HG02852 (cell line): ENCODE measurements at regions not wholly inside any gene's neighbourhood (a gene's known extent, or its start where the extent isn't known, plus 50 kb on each side); places are given as distances from the start of the nearest gene placed in this dataset.

Experiments used
- ATAC-seq: cut with Tn5 transposase; IDR thresholded peaks from one replicate; pipeline ENCODE4 v1.9.1; 2021; ENCODE audit warnings: mild to moderate bottlenecking, moderate library complexity; ENCODE audit not compliant: unreplicated experiment

DNA sequence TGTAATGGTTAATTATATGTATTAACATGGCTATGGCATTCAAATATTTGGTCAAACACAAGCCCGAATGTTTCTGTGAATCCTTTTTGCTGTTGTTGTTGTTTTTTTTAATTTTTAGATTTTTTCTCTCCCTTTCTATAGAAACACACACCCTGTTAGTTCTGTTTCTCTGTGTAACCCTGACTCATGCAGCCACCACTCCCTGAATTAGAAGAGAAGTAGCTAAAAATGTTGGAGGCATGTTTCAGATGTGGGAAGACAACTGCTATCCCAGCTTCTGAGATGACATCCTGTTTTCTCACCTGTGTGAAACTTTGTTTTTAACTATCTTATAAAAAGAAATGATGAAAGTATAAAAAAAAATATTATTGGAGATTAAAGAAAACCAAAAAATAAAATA lies 219.6 kb upstream of the RGPD4 start:
- ATAC-seq: no peak

DNA sequence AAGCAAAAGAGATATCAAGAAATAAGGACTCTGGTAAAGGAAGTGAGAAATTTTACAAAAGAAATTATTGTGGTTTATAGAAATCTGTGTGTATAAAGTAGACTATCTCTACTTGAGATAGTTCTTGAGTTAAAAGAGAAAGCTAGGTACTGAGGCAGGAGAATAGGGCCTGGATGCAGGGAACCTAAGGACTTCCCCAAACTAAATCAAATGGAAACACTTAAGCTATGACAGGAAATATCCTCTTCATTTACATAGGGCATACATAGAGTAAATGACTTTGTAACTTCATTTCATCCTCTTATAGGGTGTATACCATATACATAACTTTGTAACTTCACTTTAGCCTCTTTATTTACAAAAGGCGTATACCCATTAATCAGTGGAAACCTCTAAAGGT lies 219.2 kb upstream of the RGPD4 start:
- ATAC-seq: no peak

DNA sequence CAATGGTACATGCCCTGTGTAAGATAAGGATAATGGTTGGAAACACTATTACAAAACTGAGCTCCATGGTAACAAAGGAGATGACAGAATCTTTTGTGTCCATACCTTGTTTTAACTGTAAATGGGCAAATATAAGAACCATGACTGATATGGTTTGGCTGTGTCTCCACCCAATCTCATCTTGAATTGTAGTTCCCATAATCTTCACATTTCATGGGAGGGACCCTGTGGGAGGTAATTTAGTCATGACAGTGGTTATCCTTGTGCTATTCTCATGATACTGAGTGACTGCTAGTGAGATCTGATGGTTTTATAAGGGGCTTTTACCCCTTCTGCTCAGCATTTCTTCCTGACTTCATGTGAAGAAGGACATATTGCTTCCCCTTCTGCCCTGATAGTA lies 211.7 kb upstream of the RGPD4 start:
- ATAC-seq: no peak

DNA sequence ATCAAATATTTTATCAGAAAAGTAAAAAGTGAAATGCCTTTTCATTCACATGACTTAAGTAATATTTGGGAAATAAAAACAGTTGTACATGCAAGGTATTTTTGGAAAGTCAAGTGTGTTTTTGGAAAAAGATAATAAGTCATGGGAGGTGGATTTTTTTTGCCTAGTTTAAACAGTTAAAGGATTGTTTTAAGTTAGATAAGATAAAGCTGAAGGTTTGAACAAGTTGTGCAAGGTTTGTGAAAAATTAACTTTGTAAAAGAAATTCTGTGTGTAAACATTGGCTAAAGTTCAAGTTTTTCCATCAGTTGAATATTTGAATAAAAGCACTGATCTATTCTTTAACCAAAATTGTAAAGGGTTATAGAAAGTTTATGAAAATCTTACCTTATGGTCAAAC lies 207.9 kb upstream of the RGPD4 start:
- ATAC-seq: no peak

DNA sequence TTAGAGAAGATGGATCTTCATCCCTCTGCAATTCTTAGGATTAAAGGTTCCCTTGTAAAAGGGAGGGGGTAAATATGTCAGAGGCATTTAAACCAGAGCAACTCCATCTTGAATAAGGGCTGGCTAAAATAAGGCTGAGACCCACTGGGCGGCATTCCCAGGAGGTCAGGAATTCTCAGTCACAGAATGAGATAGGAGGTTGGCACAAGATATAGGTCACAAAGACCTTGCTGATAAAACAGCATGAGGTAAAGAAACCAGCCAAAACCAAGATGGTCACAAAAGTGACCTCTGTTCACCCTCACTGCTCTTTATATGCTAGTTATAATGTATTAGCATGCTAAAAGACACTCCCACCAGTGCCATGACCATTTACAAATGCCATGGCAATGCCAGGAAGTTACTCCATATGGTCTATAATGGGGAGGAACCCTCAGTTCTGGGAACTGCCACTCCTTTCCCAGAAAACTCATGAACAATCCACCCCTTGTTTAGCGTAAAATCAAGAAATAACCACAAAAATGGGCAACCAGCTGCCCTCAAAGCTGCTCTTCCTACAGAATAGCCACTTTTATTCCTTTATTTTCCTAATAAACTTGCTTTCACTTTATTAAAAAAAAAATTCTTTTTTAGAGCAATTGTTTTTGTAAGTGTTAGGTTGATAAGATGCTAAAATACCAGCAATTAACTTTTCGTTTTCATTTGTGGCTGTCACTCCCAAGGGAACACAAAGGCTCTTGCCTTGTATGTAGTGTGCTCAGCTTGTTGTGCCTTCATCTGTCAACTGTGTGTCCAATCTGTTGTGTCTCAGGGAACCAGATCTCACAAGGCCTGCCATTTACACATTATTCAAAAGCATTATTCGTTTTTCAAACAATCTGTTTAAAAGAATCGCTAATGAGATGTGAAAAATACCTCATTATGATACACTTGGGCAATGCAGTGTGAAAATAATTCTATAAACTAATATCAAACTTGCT lies 205.2 kb upstream of the RGPD4 start:
- no peak for ATAC-seq

DNA sequence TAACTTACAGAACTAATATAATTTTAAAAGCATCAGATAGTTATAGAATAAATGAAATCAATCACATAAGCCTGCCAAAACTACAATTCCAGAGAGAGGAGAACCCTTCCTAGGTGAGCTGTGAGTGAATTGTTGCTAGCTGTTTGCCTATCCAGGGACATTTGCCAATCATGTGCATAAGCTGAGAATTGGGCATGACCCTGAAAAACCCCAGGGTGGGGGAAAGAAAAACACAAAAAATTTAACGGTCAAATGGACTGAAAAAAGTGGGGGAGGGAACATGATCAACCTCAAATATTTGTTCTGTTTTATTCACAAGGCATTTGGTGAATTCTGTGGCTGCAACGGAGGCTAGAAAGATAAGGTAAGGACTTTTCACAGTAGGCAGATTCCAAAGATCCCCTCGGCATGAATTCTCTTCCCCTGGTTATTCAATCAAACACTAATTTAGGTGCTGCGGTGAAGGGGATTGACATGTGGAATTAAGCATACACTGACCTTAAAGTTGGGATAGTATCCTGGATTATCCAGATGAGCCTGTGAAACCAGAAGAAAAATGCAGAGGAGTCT lies 203.9 kb upstream of the RGPD4 start:
- no peak for ATAC-seq

DNA sequence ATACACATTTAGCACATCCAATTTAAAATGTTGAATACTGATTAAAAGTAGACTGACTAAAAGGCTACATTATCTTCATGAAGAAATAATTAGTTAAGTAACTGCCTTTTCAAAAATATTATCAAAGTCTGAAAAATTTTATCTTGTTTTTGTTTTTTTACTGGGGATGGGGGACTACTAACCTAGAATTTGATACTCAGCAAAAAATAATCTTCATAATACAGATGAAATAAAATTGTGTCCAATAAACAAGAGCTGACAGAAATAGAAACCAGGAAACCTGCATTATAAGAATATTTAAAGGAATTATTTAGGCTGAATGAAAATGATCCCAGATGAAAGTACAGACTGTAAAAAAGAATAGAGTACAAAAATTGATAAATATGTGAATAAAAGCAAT lies 200.7 kb upstream of the RGPD4 start:
- no peak for ATAC-seq

DNA sequence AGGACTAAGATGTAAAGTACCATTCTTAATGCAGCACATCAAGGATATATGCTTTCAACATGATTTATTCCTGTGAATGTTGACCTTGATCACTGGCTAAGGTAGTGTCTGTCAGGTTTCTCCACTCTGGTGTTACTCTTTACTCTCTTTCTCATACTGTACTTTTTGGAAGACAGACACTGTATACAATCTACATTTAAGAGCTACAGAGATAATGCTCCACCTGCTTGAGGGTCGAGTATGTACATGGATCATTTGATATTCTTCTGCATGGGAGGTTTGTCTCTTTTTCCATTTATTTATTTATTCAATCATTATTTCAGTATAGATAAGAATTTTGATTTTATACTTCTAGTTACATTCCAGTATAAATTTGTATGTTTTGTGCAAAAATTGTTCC lies 199.5 kb upstream of the RGPD4 start:
- no peak for ATAC-seq

DNA sequence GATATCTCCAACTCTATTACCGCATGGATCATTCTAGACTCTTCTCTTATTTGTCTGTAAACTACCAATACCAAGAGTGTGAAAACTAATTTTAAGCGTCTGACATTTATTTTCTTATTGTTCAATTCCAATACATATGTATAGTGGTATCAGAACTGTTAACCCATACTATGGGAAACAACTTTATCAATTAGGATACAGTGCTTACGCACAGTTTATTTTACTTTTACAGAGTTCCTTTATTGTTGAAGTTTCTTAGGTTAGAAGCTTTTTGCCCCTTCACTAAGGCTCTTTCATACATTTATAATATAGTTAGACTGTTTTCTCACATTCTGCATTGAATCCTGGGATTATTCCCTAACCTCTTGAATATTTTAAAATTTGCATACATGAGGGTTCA lies 198.8 kb upstream of the RGPD4 start:
- ATAC-seq: no peak

DNA sequence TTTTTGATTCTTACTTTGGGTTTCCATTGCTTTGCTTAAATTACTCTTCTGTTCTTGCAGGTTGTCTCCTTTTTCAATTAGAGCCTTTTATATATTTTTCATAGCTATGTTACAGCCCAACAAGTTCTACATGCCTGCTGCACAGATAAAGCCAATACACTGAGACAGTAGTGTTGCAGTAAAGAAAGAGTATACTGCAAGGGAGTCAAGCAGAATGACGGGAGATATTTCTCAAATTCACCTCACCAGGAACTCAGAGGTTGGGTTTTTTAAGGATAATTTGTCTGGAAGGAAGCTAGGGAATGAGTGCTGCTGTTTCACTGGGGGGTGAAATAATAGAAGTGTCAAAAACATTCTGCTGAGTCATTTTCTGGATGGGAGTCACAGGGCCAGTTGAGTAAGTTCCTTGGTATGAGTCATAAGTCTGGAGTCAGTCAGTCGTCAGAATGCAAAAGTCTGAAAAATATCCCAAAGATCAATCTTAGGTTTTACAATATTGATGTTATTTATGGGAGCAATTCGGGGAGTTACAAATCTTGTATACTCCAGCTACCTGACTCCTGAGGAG lies 193.0 kb upstream of the RGPD4 start:
- ATAC-seq: no peak

DNA sequence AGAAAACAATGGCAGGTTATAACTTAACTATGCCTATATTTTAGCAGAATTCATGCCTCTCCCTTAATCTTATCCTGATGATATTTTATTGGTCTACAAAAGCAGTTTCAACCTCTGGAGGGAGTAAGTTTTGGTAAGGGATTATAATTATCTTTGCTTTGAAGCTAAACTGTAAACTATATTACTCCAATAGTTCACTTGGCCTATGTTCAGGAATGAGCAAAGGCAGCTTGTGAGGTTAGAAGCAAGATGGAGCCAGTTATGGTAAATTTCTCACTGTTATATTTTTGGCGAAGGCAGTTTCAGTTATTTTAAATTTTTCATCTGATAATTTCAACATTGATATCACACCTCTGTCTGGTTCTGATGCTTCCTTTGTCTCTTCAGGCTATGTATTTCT lies 192.5 kb upstream of the RGPD4 start:
- ATAC-seq: no peak

DNA sequence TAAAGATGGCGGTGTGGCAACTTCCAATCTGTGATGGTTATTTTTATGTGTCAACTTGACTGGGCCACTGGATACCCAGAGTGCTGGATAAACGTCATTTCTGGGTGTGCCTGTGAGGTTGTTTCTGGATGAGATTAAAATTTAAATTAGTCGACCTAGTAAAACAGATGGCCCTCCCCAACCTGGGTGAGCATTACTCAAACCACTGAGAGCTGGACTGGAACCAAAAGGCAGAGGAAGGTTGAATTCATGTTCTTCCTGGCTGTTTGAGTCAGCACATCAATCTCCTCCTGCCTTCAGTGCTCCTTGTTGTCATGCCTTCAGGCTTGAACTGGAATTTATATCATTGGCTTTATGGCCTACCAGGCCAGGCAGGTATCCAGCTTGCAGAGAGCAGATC lies 190.8 kb upstream of the RGPD4 start:
- no peak for ATAC-seq

DNA sequence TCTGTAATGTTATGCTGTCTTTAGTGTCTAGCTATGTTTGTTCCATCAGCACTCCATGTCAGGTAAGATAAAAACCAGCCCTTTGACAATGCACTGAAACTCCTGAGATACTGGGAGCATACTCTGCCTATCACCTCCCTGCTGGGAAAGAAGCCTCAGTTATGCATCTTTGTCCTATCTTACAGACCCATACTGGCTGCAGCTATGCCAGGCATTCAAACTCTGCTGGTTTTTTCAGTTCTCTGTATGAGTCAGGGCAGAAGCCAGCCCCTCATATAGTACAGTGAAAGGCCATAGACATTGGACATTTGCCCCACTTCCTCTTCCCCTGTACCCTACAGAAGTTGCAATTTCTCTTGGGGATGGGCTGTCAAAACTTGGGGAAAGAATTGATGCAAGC lies 181.1 kb upstream of the RGPD4 start:
- no peak for ATAC-seq

DNA sequence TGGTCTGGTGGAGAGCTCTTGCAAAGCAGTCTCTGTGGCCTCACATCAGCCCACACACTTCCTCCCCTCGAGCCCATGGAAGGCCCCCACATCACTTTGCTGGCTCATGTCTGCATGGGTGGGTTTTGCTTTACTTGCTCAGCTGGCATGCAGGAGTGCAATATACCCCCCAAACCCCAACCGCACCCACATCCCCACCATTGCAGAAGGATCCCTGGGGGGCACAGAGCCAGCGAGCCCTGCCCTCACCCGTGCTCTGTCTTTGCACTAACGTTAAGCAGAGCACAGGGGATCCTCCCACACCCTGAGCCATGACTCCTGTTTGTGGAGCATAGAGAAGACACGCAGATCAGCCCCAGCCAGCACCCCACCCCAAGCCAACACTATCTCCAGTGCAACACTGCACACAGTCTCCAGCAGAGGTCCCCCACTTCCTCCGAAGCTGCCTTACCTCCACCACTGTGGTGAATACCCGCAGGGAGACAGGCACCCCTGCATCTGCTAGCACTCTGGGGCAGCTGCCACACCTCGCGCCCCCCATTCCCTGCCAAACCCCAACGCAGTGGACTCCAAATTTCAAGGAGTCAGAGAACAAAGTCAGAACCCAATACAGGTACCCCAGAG lies 177.8 kb upstream of the RGPD4 start:
- no peak for ATAC-seq

DNA sequence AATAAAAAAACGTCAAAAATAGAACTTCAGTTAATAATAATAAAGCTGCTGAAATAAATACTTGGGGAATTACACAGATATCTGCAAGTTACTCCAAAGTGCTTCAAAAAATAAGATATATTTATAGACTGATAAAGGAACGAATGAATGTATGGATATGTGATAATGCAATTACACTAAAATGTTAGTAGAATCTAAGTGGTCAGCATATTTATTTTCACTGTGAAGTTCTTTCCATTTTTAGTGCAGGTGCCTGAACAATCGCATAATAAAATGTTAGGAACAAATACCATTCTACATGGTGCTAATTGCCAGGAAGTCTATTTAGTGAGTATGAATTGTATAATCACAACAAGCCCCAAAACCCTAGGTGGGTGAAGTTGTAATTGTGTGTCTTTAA lies 169.6 kb upstream of the RGPD4 start:
- ATAC-seq: no peak

DNA sequence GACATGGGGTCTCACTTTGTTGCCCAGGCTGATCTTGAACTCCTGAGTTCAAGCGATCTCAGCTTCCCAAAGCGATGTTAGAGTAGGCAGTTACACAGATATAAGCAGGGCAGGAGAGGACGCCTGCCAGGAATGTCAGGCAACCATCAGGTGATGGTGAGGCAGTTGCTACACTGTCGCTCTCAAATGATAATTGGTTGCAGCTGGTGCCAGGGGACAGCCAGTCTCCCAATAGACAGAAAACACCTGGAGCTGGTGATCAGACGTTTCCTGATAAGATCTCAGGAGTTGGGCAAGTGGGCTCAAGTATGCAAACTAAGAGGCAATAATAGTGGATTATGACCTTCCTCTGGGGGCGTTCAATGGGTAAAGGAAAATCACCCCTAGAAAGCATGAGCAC lies 163.1 kb upstream of the RGPD4 start:
- ATAC-seq: no peak

DNA sequence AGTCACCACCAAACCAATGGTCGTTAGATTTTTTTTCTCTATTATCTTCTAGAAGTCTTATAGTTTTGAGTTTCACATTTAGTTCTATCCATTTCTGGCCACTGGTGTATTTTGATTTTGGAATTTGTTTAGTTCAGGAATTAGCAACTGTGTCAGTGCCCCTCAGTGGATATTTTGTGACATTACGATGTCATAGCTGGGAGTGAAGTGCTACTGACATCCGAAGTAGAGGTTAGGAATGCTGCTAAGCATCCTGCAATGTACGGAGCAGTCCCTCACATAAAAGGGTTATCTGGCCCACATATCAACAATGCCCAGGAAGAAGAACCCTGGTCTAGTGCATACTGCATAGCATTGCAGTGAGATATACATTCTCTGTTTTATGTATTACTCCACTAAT lies 157.4 kb upstream of the RGPD4 start:
- no peak for ATAC-seq

DNA sequence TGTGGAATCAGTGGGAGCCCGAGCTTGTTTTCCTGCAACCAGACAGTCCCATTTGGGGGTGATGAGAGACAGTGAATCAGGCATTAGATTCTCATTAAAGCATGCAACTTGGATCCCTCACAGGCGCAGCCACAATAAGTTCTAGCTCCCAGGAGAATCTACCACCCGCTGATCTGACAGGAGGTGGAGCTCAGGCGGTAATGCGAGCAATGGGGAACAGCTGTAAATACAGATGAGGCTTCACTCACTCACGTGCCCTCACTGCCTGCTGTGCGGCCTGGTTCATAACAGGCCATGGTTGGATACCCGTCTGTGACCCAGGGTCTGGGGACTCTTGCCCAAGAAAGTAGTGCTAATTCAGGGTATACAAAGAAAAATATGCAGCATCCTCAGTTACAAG lies 144.8 kb upstream of the RGPD4 start:
- ATAC-seq: no peak

DNA sequence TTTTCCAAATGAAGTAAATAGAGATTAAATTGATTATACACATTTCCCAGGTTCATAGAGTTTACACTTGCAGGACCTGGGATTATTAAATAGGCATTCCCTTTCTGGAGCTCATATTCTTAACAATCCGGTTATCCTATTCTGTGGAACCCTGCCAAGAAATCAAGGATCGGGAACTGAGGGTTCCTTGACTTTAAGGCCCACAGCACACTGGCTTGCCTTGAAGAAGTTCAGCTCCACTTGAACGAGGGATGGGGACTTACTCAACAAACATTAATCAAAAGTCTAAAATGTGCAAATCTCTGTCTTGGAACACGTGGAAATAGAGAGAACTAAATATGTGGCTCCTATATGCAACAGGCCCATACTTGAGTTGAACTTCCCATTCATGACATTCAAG lies 142.3 kb upstream of the RGPD4 start:
- ATAC-seq: no peak

DNA sequence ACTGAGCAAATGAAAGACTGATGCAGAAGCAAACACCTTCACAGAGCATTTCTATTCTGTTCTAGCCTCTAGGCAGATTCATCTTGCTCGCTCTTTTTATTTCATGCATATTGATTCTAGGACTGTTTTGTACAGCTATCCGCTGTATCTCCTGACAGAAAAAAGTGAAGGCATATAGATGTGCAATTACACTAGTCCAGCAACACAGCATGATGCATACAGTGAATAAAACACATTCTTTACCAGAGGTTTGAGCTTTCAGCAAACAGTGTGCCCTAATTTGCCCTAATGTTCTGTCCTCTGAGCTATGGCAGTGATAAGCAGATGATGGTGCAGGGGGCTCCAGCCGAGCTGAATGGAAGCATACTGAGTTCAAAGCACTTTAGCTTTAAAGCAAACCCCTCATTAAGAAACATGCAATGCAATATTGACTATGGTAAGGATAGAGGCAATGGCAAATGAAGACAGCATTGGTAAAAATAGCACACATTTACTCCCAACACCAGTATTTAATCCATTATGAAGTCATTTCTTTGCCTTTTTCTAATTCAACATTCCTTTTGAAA lies 141.2 kb upstream of the RGPD4 start:
- no peak for ATAC-seq

DNA sequence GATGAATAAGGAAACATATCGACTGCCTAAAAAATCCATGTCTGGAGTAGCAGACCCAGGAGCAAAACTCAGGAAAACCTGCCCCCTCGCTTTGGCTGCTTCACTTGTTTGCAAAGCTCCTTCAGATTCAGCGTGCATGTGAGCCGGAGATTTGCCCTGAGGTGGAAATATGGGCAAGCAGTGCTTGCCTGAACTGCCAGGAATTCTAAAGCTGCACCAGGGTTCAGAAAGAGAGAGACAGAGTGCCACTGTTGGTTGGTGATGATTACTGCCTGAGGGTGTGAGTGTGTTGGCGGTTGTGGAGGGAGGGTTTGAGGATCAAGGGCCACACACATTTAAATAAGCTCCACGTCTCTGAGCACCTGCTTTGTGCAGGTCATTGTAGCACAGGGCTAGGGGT lies 139.6 kb upstream of the RGPD4 start:
- no peak for ATAC-seq

DNA sequence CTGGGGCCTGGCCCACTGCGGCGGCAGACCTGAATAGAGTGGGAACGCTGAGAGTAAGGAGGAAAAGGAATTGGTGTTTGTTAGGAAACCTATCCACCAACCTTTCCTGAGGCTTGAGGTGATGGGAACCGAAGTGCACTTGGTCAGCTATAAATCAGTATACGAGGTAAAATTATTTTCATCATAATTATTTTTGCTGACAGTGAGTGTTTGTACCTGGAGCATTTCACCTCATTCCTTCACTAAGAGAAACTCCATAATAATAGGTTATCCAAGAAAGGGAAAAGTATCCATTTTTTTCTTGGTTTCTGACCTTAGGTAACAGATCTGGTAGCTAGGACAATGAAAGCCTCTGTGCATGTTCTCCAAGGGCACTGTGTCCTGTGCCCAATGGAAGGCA lies 138.6 kb upstream of the RGPD4 start:
- ATAC-seq: no peak
